Liver (tissue), 8 donors: ENCODE measurements at regions not wholly inside any gene's neighbourhood (a gene's known extent, or its start where the extent isn't known, plus 50 kb on each side); places are given as distances from the start of the nearest gene placed in this dataset.

ENCODE experiments used
- DNase-seq: peaks from one replicate; pipeline ENCODE4 v3.0.0-alpha.2; 2017; ENCODE audit warnings: low spot score
- H3K27ac ChIP-seq, 2 donors: one replicate each; pipeline ENCODE4 v1.7.0; 2013; ENCODE audit warnings: inconsistent platforms in 2 of 2, low read length in 2 of 2, control low read depth in 1 of 2, low read depth in 1 of 2, mild to moderate bottlenecking in 1 of 2
- H3K27me3 ChIP-seq, 4 donors: one replicate each; pipeline versions ENCODE4 v1.6.1 to v1.7.0; 2013; ENCODE audit warnings: low read length in 3 of 4, inconsistent platforms in 1 of 4, mild to moderate bottlenecking in 1 of 4, moderate library complexity in 1 of 4; ENCODE audit not compliant: control insufficient read depth in 4 of 4, insufficient read depth in 4 of 4
- H3K36me3 ChIP-seq, 4 donors: one replicate each; pipeline versions ENCODE4 v1.6.1 to v1.7.0; 2013; ENCODE audit warnings: low read length in 3 of 4, mild to moderate bottlenecking in 3 of 4, low read depth in 1 of 4, moderate library complexity in 1 of 4; ENCODE audit not compliant: control insufficient read depth in 4 of 4, insufficient read depth in 3 of 4
- H3K4me1 ChIP-seq, 4 donors: one replicate each; pipeline versions ENCODE4 v1.6.1 to v1.7.0; 2013; ENCODE audit warnings: low read length in 3 of 4, mild to moderate bottlenecking in 3 of 4, moderate library complexity in 1 of 4; ENCODE audit not compliant: control insufficient read depth in 4 of 4, insufficient read depth in 4 of 4
- H3K4me3 ChIP-seq, 3 donors: one replicate each; pipeline versions ENCODE4 v1.6.1 to v1.7.0; 2013; ENCODE audit warnings: low read length in 3 of 3, control low read depth in 1 of 3, low read depth in 1 of 3, mild to moderate bottlenecking in 1 of 3
- H3K9ac ChIP-seq, 2 donors: one replicate each; pipeline ENCODE4 v1.7.0; 2013; ENCODE audit warnings: low read length in 2 of 2, mild to moderate bottlenecking in 2 of 2, moderate library complexity in 2 of 2, control low read depth in 1 of 2, low read depth in 1 of 2
- H3K9me3 ChIP-seq, 4 donors: one replicate each; pipeline versions ENCODE4 v1.6.1 to v1.7.0; 2013; ENCODE audit warnings: low read length in 3 of 4; ENCODE audit not compliant: control insufficient read depth in 4 of 4
- ATF3 ChIP-seq: IDR thresholded peaks from 2 replicates; pipeline ENCODE4 v1.6.1; 2016; ENCODE audit warnings: antibody characterized with exemption
- CTCF ChIP-seq: fragments of 150-350 bp; IDR thresholded peaks from 2 replicates; pipeline ENCODE4 v1.5.1; 2017; ENCODE audit warnings: improper control_type of control experiment, low read depth, low read length; ENCODE audit not compliant: missing input control
- EGR1 ChIP-seq, 2 donors: IDR thresholded peaks; 2 replicates each; pipeline ENCODE4 v1.6.1; 2016 to 2018; ENCODE audit warnings: antibody characterized with exemption in 2 of 2, low read depth in 2 of 2
- GABPA ChIP-seq, 2 donors: IDR thresholded peaks in 1 of 2; conservative IDR thresholded peaks in 1 of 2; 2 replicates each; pipeline ENCODE4 v1.6.1; 2016; ENCODE audit warnings: antibody characterized with exemption in 2 of 2, mild to moderate bottlenecking in 1 of 2, moderate library complexity in 1 of 2
- HNF4A ChIP-seq, 2 donors: conservative IDR thresholded peaks; 2 replicates each; pipeline ENCODE4 v1.6.1; 2016; ENCODE audit warnings: antibody characterized with exemption in 2 of 2, mild to moderate bottlenecking in 2 of 2
- HNF4G ChIP-seq: IDR thresholded peaks from 2 replicates; pipeline ENCODE4 v1.6.1; 2016; ENCODE audit warnings: antibody characterized with exemption
- JUND ChIP-seq, 2 donors: IDR thresholded peaks; 2 replicates each; pipeline ENCODE4 v1.6.1; 2016; ENCODE audit warnings: antibody characterized with exemption in 2 of 2
- NR2F2 ChIP-seq: IDR thresholded peaks from 2 replicates; pipeline ENCODE4 v1.6.1; 2016; ENCODE audit warnings: antibody characterized with exemption
- RAD21 ChIP-seq, 2 donors: IDR thresholded peaks; 2 replicates each; pipeline ENCODE4 v1.6.1; 2016; ENCODE audit warnings: antibody characterized with exemption in 2 of 2, mild to moderate bottlenecking in 2 of 2
- RXRA ChIP-seq, 2 donors: IDR thresholded peaks; 2 replicates each; pipeline ENCODE4 v1.6.1; 2017 to 2018; ENCODE audit warnings: antibody characterized with exemption in 2 of 2, mild to moderate bottlenecking in 1 of 2
- TAF1 ChIP-seq: conservative IDR thresholded peaks from 2 replicates; pipeline ENCODE4 v1.6.1; 2016; ENCODE audit warnings: antibody characterized with exemption, mild to moderate bottlenecking
- YY1 ChIP-seq: IDR thresholded peaks from 2 replicates; pipeline ENCODE4 v1.6.1; 2016; ENCODE audit warnings: antibody characterized with exemption, mild to moderate bottlenecking
- ZBTB33 ChIP-seq: IDR thresholded peaks from 2 replicates; pipeline ENCODE4 v1.6.1; 2016; ENCODE audit warnings: antibody characterized with exemption
- WGBS: extraction: QIAGEN DNeasy Blood & Tissue Kit; methylation state at CpG from one replicate; pipeline ENCODE4 v1.1.7; 2013; 5-methylcytosine and 5-hydroxymethylcytosine counted together
- TF ChIP-seq, protein P1 (sequence below): IDR thresholded peaks from 2 replicates; pipeline ENCODE4 v1.6.1; 2016; ENCODE audit warnings: antibody characterized with exemption, mild to moderate bottlenecking
- TF ChIP-seq, protein P2 (sequence below): IDR thresholded peaks from 2 replicates; pipeline ENCODE4 v1.6.1; 2016; ENCODE audit warnings: antibody characterized with exemption
- donor health status: healthy.
- donor health status: healthy.
- donor health status: healthy.
- donor health status: healthy.
- donor health status: healthy.

DNA sequence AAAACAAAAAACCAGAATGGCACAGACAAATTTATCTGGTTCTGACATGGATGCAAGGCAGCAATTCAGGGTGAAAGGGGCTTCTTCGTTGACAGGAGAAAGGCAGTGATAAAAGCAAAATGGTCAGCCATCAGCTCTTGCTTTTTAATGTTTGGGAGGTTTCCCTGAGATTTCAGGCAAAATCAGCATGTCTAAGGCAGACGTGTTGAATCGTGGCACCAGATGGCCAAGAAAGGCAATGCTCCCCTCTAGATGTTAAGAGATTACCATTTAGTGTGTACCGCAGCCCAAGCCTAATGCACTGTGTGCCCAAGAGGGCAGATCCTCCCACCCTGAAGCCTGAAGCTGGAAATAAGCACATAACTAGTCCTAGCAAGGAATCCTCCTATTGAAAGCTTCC is 88.8 kb upstream of the GALNT18 start:
- Histone ChIP-seq H3K4me1 (no peaks in the 10 kb centered on the region), H3K9me3 (no peaks in the 10 kb centered on the region), H3K36me3 (no peaks in the 10 kb centered on the region), H3K27ac (no peak overlapping the region), H3K9ac (no peak overlapping the region), H3K27me3 (no peaks in the 10 kb centered on the region), H3K4me3 (no peak overlapping the region)
- WGBS = 78% methylated on average over 4 of the region's 4 CpGs
- TF ChIP-seq ZBTB33 = no peak
- no peak for TF ChIP-seq HNF4G
- TF ChIP-seq, protein P1, sequence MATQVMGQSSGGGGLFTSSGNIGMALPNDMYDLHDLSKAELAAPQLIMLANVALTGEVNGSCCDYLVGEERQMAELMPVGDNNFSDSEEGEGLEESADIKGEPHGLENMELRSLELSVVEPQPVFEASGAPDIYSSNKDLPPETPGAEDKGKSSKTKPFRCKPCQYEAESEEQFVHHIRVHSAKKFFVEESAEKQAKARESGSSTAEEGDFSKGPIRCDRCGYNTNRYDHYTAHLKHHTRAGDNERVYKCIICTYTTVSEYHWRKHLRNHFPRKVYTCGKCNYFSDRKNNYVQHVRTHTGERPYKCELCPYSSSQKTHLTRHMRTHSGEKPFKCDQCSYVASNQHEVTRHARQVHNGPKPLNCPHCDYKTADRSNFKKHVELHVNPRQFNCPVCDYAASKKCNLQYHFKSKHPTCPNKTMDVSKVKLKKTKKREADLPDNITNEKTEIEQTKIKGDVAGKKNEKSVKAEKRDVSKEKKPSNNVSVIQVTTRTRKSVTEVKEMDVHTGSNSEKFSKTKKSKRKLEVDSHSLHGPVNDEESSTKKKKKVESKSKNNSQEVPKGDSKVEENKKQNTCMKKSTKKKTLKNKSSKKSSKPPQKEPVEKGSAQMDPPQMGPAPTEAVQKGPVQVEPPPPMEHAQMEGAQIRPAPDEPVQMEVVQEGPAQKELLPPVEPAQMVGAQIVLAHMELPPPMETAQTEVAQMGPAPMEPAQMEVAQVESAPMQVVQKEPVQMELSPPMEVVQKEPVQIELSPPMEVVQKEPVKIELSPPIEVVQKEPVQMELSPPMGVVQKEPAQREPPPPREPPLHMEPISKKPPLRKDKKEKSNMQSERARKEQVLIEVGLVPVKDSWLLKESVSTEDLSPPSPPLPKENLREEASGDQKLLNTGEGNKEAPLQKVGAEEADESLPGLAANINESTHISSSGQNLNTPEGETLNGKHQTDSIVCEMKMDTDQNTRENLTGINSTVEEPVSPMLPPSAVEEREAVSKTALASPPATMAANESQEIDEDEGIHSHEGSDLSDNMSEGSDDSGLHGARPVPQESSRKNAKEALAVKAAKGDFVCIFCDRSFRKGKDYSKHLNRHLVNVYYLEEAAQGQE = no peak
- no peak for TF ChIP-seq NR2F2
- no peak for TF ChIP-seq RXRA (IDR thresholded peaks at IDR 0.05)
- no peak for TF ChIP-seq TAF1
- TF ChIP-seq, protein P2, sequence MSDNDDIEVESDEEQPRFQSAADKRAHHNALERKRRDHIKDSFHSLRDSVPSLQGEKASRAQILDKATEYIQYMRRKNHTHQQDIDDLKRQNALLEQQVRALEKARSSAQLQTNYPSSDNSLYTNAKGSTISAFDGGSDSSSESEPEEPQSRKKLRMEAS = no peak
- TF ChIP-seq RAD21 (IDR thresholded peaks at IDR 0.05) = no peak
- TF ChIP-seq GABPA (IDR thresholded peaks at IDR 0.05 in 1 of 2, conservative IDR thresholded peaks at IDR 0.05 in 1 of 2) = no peak
- TF ChIP-seq YY1 = no peak
- no peak for TF ChIP-seq CTCF
- TF ChIP-seq EGR1 (IDR thresholded peaks at IDR 0.05; ENCODE audit: low read depth in 2 of 2) = no peak
- no peak for TF ChIP-seq HNF4A (conservative IDR thresholded peaks at IDR 0.05)
- no peak for TF ChIP-seq JUND (IDR thresholded peaks at IDR 0.05)
- TF ChIP-seq ATF3 = no peak
- DNase-seq = no peak
